ENCODE measurements at regions not wholly inside any gene's neighbourhood (a gene's known extent, or its start where the extent isn't known, plus 50 kb on each side); places are given as distances from the start of the nearest gene placed in this dataset.

DNA sequence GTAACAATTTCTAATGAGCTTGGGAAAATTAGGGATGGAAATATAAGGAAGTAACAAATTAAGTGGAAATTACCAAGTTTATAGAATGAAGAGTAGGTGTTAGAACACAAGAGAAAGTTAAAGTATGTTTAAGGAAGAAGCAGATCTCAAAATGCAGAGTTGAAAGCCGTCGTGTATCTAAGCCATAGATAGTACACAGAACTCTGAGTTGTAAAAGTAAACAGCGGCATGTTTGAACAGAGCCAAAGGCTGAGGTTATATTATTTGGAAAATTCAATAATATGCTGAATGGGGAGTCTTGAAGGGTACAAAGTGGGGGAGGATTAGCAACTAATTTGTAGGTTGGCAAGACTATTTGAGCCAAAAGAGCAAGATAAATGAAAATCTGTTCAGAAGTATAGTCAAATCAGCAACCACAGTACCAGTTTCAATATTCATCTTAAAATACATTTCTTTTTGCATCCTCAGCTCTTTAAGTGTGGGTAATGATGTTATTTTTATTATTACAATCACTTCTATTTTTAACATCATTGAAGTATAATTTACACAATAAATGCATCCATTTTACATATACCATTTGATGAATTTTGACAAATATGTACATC lies 594.8 kb upstream of the ANO3 start (continued):
- TF ChIP-seq, protein P1, sequence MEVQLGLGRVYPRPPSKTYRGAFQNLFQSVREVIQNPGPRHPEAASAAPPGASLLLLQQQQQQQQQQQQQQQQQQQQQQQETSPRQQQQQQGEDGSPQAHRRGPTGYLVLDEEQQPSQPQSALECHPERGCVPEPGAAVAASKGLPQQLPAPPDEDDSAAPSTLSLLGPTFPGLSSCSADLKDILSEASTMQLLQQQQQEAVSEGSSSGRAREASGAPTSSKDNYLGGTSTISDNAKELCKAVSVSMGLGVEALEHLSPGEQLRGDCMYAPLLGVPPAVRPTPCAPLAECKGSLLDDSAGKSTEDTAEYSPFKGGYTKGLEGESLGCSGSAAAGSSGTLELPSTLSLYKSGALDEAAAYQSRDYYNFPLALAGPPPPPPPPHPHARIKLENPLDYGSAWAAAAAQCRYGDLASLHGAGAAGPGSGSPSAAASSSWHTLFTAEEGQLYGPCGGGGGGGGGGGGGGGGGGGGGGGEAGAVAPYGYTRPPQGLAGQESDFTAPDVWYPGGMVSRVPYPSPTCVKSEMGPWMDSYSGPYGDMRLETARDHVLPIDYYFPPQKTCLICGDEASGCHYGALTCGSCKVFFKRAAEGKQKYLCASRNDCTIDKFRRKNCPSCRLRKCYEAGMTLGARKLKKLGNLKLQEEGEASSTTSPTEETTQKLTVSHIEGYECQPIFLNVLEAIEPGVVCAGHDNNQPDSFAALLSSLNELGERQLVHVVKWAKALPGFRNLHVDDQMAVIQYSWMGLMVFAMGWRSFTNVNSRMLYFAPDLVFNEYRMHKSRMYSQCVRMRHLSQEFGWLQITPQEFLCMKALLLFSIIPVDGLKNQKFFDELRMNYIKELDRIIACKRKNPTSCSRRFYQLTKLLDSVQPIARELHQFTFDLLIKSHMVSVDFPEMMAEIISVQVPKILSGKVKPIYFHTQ (CRISPR knock-in tag; IDR thresholded peaks at IDR 0.05) = no peak

GRCh38 chr11:25741886-25742285 lies 590.0 kb upstream of the ANO3 start:
- Mint-ChIP-seq H3K36me3 (no peaks in the 10 kb centered on the region), H3K4me1 (no peaks in the 10 kb centered on the region), H3K27me3 (ENCODE audit: low read depth) (no peaks in the 10 kb centered on the region), H3K9me3 (peaks cover 6% of the 10 kb centered on the region), H3K27ac (no peak overlapping the region), H3K4me3 (no peak overlapping the region)
- DNase-seq (ENCODE audit: low spot score) = no peak
- no peak for ATAC-seq
- CTCF ChIA-PET = no interaction called here
- POLR2A ChIA-PET = no interaction called here
- TF ChIP-seq E2F4 (CRISPR knock-in tag; IDR thresholded peaks at IDR 0.05; ENCODE audit: borderline replicate concordance, low read depth) (no peak), ZNF416 (CRISPR knock-in tag; IDR thresholded peaks at IDR 0.05) (no peak), ZNF512 (CRISPR knock-in tag; IDR thresholded peaks at IDR 0.05; ENCODE audit: borderline replicate concordance) (no peak), ZNF219 (CRISPR knock-in tag; IDR thresholded peaks at IDR 0.05; ENCODE audit: borderline replicate concordance) (no peak)
- TF ChIP-seq, protein P2, sequence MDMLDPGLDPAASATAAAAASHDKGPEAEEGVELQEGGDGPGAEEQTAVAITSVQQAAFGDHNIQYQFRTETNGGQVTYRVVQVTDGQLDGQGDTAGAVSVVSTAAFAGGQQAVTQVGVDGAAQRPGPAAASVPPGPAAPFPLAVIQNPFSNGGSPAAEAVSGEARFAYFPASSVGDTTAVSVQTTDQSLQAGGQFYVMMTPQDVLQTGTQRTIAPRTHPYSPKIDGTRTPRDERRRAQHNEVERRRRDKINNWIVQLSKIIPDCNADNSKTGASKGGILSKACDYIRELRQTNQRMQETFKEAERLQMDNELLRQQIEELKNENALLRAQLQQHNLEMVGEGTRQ (CRISPR knock-in tag; IDR thresholded peaks at IDR 0.05) = no peak

DNA sequence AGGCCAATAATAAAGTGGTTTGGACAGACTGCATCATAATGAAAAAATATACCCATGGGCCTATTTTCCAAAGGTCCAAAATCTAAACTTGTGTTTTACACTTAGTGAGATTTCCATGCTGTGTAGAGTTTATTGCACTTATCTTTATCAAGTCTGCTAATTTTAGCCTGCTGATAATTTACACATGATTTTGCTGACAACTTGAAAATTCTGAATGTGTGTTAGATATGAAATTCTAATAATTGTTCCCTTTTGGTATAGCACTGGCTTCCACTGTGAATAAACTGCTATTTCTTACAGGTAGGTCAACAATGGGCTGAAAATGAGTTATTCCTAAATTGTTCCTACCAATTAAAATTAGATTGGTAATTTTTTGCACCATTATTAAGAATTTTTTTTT lies 589.1 kb upstream of the ANO3 start:
- H3K4me3 Mint-ChIP-seq = no peak overlapping the region
- ATAC-seq (no peak), DNase-seq (ENCODE audit: low spot score) (no peak)
- H3K9me3 Mint-ChIP-seq = peaks cover 6% of the 10 kb centered on the region
- no peak for TF ChIP-seq NFE2L1 (CRISPR knock-in tag; IDR thresholded peaks at IDR 0.05)
- TF ChIP-seq, protein P3, sequence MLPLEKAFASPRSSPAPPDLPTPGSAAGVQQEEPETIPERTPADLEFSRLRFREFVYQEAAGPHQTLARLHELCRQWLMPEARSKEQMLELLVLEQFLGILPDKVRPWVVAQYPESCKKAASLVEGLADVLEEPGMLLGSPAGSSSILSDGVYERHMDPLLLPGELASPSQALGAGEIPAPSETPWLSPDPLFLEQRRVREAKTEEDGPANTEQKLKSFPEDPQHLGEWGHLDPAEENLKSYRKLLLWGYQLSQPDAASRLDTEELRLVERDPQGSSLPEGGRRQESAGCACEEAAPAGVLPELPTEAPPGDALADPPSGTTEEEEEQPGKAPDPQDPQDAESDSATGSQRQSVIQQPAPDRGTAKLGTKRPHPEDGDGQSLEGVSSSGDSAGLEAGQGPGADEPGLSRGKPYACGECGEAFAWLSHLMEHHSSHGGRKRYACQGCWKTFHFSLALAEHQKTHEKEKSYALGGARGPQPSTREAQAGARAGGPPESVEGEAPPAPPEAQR (CRISPR knock-in tag; IDR thresholded peaks at IDR 0.05) = no peak
- TF ChIP-seq GRHL2 (CRISPR knock-in tag; IDR thresholded peaks at IDR 0.05; ENCODE audit: insufficient replicate concordance, severe bottlenecking) = no peak
- TF ChIP-seq TCF7 (CRISPR knock-in tag; IDR thresholded peaks at IDR 0.05; ENCODE audit: low read depth) = no peak
- no peak for TF ChIP-seq CDX4 (CRISPR knock-in tag; IDR thresholded peaks at IDR 0.05; ENCODE audit: borderline replicate concordance)
- TF ChIP-seq OVOL2 (CRISPR knock-in tag; IDR thresholded peaks at IDR 0.05; ENCODE audit: borderline replicate concordance) = no peak
- no peak for TF ChIP-seq TP53 (CRISPR knock-in tag; IDR thresholded peaks at IDR 0.05)
- H3K36me3 Mint-ChIP-seq = no peaks in the 10 kb centered on the region
- POLR2A ChIA-PET = no interaction called here
- CTCF ChIA-PET = no interaction called here
- H3K27me3 Mint-ChIP-seq (ENCODE audit: low read depth) = no peaks in the 10 kb centered on the region
- H3K27ac Mint-ChIP-seq = no peak overlapping the region
- no peaks in the 10 kb centered on the region for H3K4me1 Mint-ChIP-seq
